Liver (tissue), 8 donors: ENCODE measurements at regions not wholly inside any gene's neighbourhood (a gene's known extent, or its start where the extent isn't known, plus 50 kb on each side); places are given as distances from the start of the nearest gene placed in this dataset.

Source experiments
- DNase-seq: peaks from one replicate; pipeline ENCODE4 v3.0.0-alpha.2; 2017; ENCODE audit warnings: low spot score
- H3K27ac ChIP-seq, 2 donors: one replicate each; pipeline ENCODE4 v1.7.0; 2013; ENCODE audit warnings: inconsistent platforms in 2 of 2, low read length in 2 of 2, control low read depth in 1 of 2, low read depth in 1 of 2, mild to moderate bottlenecking in 1 of 2
- H3K27me3 ChIP-seq, 4 donors: one replicate each; pipeline versions ENCODE4 v1.6.1 to v1.7.0; 2013; ENCODE audit warnings: low read length in 3 of 4, inconsistent platforms in 1 of 4, mild to moderate bottlenecking in 1 of 4, moderate library complexity in 1 of 4; ENCODE audit not compliant: control insufficient read depth in 4 of 4, insufficient read depth in 4 of 4
- H3K36me3 ChIP-seq, 4 donors: one replicate each; pipeline versions ENCODE4 v1.6.1 to v1.7.0; 2013; ENCODE audit warnings: low read length in 3 of 4, mild to moderate bottlenecking in 3 of 4, low read depth in 1 of 4, moderate library complexity in 1 of 4; ENCODE audit not compliant: control insufficient read depth in 4 of 4, insufficient read depth in 3 of 4
- H3K4me1 ChIP-seq, 4 donors: one replicate each; pipeline versions ENCODE4 v1.6.1 to v1.7.0; 2013; ENCODE audit warnings: low read length in 3 of 4, mild to moderate bottlenecking in 3 of 4, moderate library complexity in 1 of 4; ENCODE audit not compliant: control insufficient read depth in 4 of 4, insufficient read depth in 4 of 4
- H3K4me3 ChIP-seq, 3 donors: one replicate each; pipeline versions ENCODE4 v1.6.1 to v1.7.0; 2013; ENCODE audit warnings: low read length in 3 of 3, control low read depth in 1 of 3, low read depth in 1 of 3, mild to moderate bottlenecking in 1 of 3
- H3K9ac ChIP-seq, 2 donors: one replicate each; pipeline ENCODE4 v1.7.0; 2013; ENCODE audit warnings: low read length in 2 of 2, mild to moderate bottlenecking in 2 of 2, moderate library complexity in 2 of 2, control low read depth in 1 of 2, low read depth in 1 of 2
- H3K9me3 ChIP-seq, 4 donors: one replicate each; pipeline versions ENCODE4 v1.6.1 to v1.7.0; 2013; ENCODE audit warnings: low read length in 3 of 4; ENCODE audit not compliant: control insufficient read depth in 4 of 4
- EGR1 ChIP-seq, 2 donors: IDR thresholded peaks; 2 replicates each; pipeline ENCODE4 v1.6.1; 2016 to 2018; ENCODE audit warnings: antibody characterized with exemption in 2 of 2, low read depth in 2 of 2
- FOXA1 ChIP-seq: IDR thresholded peaks from 2 replicates; pipeline ENCODE4 v1.6.1; 2016; ENCODE audit warnings: antibody characterized with exemption
- FOXA2 ChIP-seq: IDR thresholded peaks from 2 replicates; pipeline ENCODE4 v1.6.1; 2016; ENCODE audit warnings: antibody characterized with exemption
- GABPA ChIP-seq, 2 donors: IDR thresholded peaks in 1 of 2; conservative IDR thresholded peaks in 1 of 2; 2 replicates each; pipeline ENCODE4 v1.6.1; 2016; ENCODE audit warnings: antibody characterized with exemption in 2 of 2, mild to moderate bottlenecking in 1 of 2, moderate library complexity in 1 of 2
- HNF4A ChIP-seq, 2 donors: conservative IDR thresholded peaks; 2 replicates each; pipeline ENCODE4 v1.6.1; 2016; ENCODE audit warnings: antibody characterized with exemption in 2 of 2, mild to moderate bottlenecking in 2 of 2
- HNF4G ChIP-seq: IDR thresholded peaks from 2 replicates; pipeline ENCODE4 v1.6.1; 2016; ENCODE audit warnings: antibody characterized with exemption
- JUND ChIP-seq, 2 donors: IDR thresholded peaks; 2 replicates each; pipeline ENCODE4 v1.6.1; 2016; ENCODE audit warnings: antibody characterized with exemption in 2 of 2
- NR2F2 ChIP-seq: IDR thresholded peaks from 2 replicates; pipeline ENCODE4 v1.6.1; 2016; ENCODE audit warnings: antibody characterized with exemption
- RAD21 ChIP-seq, 2 donors: IDR thresholded peaks; 2 replicates each; pipeline ENCODE4 v1.6.1; 2016; ENCODE audit warnings: antibody characterized with exemption in 2 of 2, mild to moderate bottlenecking in 2 of 2
- RXRA ChIP-seq, 2 donors: IDR thresholded peaks; 2 replicates each; pipeline ENCODE4 v1.6.1; 2017 to 2018; ENCODE audit warnings: antibody characterized with exemption in 2 of 2, mild to moderate bottlenecking in 1 of 2
- SP1 ChIP-seq: IDR thresholded peaks from 2 replicates; pipeline ENCODE4 v1.6.1; 2018; ENCODE audit warnings: antibody characterized with exemption, mild to moderate bottlenecking
- TAF1 ChIP-seq: conservative IDR thresholded peaks from 2 replicates; pipeline ENCODE4 v1.6.1; 2016; ENCODE audit warnings: antibody characterized with exemption, mild to moderate bottlenecking
- YY1 ChIP-seq: IDR thresholded peaks from 2 replicates; pipeline ENCODE4 v1.6.1; 2016; ENCODE audit warnings: antibody characterized with exemption, mild to moderate bottlenecking
- WGBS: extraction: QIAGEN DNeasy Blood & Tissue Kit; methylation state at CpG from one replicate; pipeline ENCODE4 v1.1.7; 2013; 5-methylcytosine and 5-hydroxymethylcytosine counted together
- TF ChIP-seq, protein P1 (sequence below): IDR thresholded peaks from 2 replicates; pipeline ENCODE4 v1.6.1; 2016; ENCODE audit warnings: antibody characterized with exemption
- TF ChIP-seq, protein P2 (sequence below): IDR thresholded peaks from 2 replicates; pipeline ENCODE4 v1.6.1; 2016; ENCODE audit warnings: antibody characterized with exemption
- TF ChIP-seq, protein P3 (sequence below): fragments of 150-350 bp; IDR thresholded peaks from 2 replicates; pipeline ENCODE4 v1.5.1; 2017; ENCODE audit warnings: improper control_type of control experiment, low read depth, low read length; ENCODE audit not compliant: missing input control
- TF ChIP-seq, protein P4 (sequence below): IDR thresholded peaks from 2 replicates; pipeline ENCODE4 v1.6.1; 2016; ENCODE audit warnings: antibody characterized with exemption, mild to moderate bottlenecking
- TF ChIP-seq, protein P5 (sequence below): IDR thresholded peaks from 2 replicates; pipeline ENCODE4 v1.6.1; 2016; ENCODE audit warnings: antibody characterized with exemption
- donor health status: healthy.
- donor health status: healthy.
- donor health status: healthy.
- donor health status: healthy.
- donor health status: healthy.

DNA sequence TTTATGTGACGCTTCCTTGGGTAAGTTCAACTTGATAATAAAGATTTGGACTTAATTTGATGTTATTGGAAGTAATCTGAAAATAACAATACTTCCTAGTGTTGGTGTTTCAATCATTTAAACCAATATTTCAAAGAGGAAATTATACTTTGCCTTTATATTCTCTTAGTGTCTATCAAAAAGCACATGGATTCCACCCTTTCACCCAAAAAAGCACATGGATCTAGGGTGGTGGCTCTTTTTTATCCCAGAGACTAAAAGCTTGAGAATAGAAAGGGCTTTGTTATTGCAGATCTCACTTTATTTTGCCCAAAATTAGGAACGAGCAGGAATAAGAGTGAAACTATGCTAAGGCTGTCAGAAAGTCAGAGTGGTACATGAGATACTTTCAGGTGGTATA, 75.1 kb upstream of the RASGEF1B start:
- TF ChIP-seq, protein P1, sequence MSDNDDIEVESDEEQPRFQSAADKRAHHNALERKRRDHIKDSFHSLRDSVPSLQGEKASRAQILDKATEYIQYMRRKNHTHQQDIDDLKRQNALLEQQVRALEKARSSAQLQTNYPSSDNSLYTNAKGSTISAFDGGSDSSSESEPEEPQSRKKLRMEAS = no peak
- TF ChIP-seq RXRA (IDR thresholded peaks at IDR 0.05) (no peak), FOXA1 (no peak), NR2F2 (no peak), GABPA (IDR thresholded peaks at IDR 0.05 in 1 of 2, conservative IDR thresholded peaks at IDR 0.05 in 1 of 2) (no peak), HNF4G (no peak), SP1 (no peak), RAD21 (IDR thresholded peaks at IDR 0.05) (no peak), HNF4A (conservative IDR thresholded peaks at IDR 0.05) (no peak), YY1 (no peak), EGR1 (IDR thresholded peaks at IDR 0.05; ENCODE audit: low read depth in 2 of 2) (no peak), FOXA2 (no peak), TAF1 (no peak), JUND (IDR thresholded peaks at IDR 0.05) (no peak)
- TF ChIP-seq, protein P2, sequence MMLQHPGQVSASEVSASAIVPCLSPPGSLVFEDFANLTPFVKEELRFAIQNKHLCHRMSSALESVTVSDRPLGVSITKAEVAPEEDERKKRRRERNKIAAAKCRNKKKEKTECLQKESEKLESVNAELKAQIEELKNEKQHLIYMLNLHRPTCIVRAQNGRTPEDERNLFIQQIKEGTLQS = no peak
- TF ChIP-seq, protein P3, sequence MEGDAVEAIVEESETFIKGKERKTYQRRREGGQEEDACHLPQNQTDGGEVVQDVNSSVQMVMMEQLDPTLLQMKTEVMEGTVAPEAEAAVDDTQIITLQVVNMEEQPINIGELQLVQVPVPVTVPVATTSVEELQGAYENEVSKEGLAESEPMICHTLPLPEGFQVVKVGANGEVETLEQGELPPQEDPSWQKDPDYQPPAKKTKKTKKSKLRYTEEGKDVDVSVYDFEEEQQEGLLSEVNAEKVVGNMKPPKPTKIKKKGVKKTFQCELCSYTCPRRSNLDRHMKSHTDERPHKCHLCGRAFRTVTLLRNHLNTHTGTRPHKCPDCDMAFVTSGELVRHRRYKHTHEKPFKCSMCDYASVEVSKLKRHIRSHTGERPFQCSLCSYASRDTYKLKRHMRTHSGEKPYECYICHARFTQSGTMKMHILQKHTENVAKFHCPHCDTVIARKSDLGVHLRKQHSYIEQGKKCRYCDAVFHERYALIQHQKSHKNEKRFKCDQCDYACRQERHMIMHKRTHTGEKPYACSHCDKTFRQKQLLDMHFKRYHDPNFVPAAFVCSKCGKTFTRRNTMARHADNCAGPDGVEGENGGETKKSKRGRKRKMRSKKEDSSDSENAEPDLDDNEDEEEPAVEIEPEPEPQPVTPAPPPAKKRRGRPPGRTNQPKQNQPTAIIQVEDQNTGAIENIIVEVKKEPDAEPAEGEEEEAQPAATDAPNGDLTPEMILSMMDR = no peak
- TF ChIP-seq, protein P4, sequence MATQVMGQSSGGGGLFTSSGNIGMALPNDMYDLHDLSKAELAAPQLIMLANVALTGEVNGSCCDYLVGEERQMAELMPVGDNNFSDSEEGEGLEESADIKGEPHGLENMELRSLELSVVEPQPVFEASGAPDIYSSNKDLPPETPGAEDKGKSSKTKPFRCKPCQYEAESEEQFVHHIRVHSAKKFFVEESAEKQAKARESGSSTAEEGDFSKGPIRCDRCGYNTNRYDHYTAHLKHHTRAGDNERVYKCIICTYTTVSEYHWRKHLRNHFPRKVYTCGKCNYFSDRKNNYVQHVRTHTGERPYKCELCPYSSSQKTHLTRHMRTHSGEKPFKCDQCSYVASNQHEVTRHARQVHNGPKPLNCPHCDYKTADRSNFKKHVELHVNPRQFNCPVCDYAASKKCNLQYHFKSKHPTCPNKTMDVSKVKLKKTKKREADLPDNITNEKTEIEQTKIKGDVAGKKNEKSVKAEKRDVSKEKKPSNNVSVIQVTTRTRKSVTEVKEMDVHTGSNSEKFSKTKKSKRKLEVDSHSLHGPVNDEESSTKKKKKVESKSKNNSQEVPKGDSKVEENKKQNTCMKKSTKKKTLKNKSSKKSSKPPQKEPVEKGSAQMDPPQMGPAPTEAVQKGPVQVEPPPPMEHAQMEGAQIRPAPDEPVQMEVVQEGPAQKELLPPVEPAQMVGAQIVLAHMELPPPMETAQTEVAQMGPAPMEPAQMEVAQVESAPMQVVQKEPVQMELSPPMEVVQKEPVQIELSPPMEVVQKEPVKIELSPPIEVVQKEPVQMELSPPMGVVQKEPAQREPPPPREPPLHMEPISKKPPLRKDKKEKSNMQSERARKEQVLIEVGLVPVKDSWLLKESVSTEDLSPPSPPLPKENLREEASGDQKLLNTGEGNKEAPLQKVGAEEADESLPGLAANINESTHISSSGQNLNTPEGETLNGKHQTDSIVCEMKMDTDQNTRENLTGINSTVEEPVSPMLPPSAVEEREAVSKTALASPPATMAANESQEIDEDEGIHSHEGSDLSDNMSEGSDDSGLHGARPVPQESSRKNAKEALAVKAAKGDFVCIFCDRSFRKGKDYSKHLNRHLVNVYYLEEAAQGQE = no peak
- TF ChIP-seq, protein P5, sequence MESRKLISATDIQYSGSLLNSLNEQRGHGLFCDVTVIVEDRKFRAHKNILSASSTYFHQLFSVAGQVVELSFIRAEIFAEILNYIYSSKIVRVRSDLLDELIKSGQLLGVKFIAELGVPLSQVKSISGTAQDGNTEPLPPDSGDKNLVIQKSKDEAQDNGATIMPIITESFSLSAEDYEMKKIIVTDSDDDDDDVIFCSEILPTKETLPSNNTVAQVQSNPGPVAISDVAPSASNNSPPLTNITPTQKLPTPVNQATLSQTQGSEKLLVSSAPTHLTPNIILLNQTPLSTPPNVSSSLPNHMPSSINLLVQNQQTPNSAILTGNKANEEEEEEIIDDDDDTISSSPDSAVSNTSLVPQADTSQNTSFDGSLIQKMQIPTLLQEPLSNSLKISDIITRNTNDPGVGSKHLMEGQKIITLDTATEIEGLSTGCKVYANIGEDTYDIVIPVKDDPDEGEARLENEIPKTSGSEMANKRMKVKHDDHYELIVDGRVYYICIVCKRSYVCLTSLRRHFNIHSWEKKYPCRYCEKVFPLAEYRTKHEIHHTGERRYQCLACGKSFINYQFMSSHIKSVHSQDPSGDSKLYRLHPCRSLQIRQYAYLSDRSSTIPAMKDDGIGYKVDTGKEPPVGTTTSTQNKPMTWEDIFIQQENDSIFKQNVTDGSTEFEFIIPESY = no peak
- DNase-seq = no peak

More for the DNA sequence above, 75.1 kb upstream of the RASGEF1B start:
- H3K27me3 ChIP-seq = no peaks in the 10 kb centered on the region
- no peaks in the 10 kb centered on the region for H3K9me3 ChIP-seq
- H3K9ac ChIP-seq = no peak overlapping the region
- H3K4me3 ChIP-seq = no peak overlapping the region
- 93% methylated on average over 2 of the region's 2 CpGs for WGBS
- H3K4me1 ChIP-seq = peaks cover 0 to 6% (median 1%) of the 10 kb centered on the region in 4 donors
- no peaks in the 10 kb centered on the region for H3K36me3 ChIP-seq
- no peak overlapping the region for H3K27ac ChIP-seq
